Dedifferentiated amniotic fluid mesenchymal stem cell (primary cell): ENCODE measurements at regions not wholly inside any gene's neighbourhood (a gene's known extent, or its start where the extent isn't known, plus 50 kb on each side); places are given as distances from the start of the nearest gene placed in this dataset.

ENCODE experiments used
- DNase-seq: peaks from one replicate; pipeline ENCODE4 v3.0.0-alpha.2; 2016; ENCODE audit errors: extremely low spot score

- DNase-seq: no peak
Observed at GRCh38 chr20:7503501-7503900, 436.8 kb downstream of the HAO1 start.

- no peak for DNase-seq
Observed at GRCh38 chr20:7505152-7505834, 435.0 kb downstream of the HAO1 start.

GRCh38 chr20:7505835-7506221, 434.4 kb downstream of the HAO1 start:
- DNase-seq: no peak

- no peak for DNase-seq
Observed at GRCh38 chr20:7516621-7517111, 423.6 kb downstream of the HAO1 start.

- no peak for DNase-seq
Observed at GRCh38 chr20:7520361-7520760, 419.9 kb downstream of the HAO1 start.

- no peak for DNase-seq
Observed at GRCh38 chr20:7523288-7523687, 417.0 kb downstream of the HAO1 start.

GRCh38 chr20:7540018-7540417, 400.2 kb downstream of the HAO1 start:
- no peak for DNase-seq

GRCh38 chr20:7540923-7541322, 399.3 kb downstream of the HAO1 start:
- no peak for DNase-seq

GRCh38 chr20:7571101-7571500, 369.2 kb downstream of the HAO1 start:
- DNase-seq: no peak

GRCh38 chr20:7571521-7572055, 368.7 kb downstream of the HAO1 start:
- no peak for DNase-seq

- no peak for DNase-seq
Observed at GRCh38 chr20:7579888-7580287, 360.4 kb downstream of the HAO1 start.

GRCh38 chr20:7585126-7585679, 355.1 kb downstream of the HAO1 start:
- DNase-seq: no peak

GRCh38 chr20:7586481-7586880, 353.8 kb downstream of the HAO1 start:
- no peak for DNase-seq

- no peak for DNase-seq
Observed at GRCh38 chr20:7589164-7589563, 351.1 kb downstream of the HAO1 start.

GRCh38 chr20:7596541-7596940, 343.7 kb downstream of the HAO1 start:
- DNase-seq: no peak

- DNase-seq: no peak
Observed at GRCh38 chr20:7601431-7601830, 338.8 kb downstream of the HAO1 start.

GRCh38 chr20:7606941-7607340, 333.3 kb downstream of the HAO1 start:
- DNase-seq: no peak

GRCh38 chr20:7608250-7608649, 332.0 kb downstream of the HAO1 start:
- DNase-seq: no peak

- DNase-seq: no peak
Observed at GRCh38 chr20:7609251-7609650, 331.0 kb downstream of the HAO1 start.

GRCh38 chr20:7610681-7611080, 329.6 kb downstream of the HAO1 start:
- DNase-seq: no peak

- DNase-seq: no peak
Observed at GRCh38 chr20:7617797-7618196, 322.5 kb downstream of the HAO1 start.

- DNase-seq: no peak
Observed at GRCh38 chr20:7622399-7622961, 317.8 kb downstream of the HAO1 start.

- DNase-seq: no peak
Observed at GRCh38 chr20:7624886-7625285, 315.4 kb downstream of the HAO1 start.
